NCI-H526 (cell line): ENCODE measurements at regions not wholly inside any gene's neighbourhood (a gene's known extent, or its start where the extent isn't known, plus 50 kb on each side); places are given as distances from the start of the nearest gene placed in this dataset.
A peak's percentile ranks its signal among the peaks of the same experiment; 100 is the strongest.

Experiments
- DNase-seq, 2 experiments: peaks; one replicate each; lab custom pipeline; 2025; lab: John Stamatoyannopoulos, UW

GRCh38 chr3:144375088-144375487, 403.5 kb downstream of the DIPK2A start:
- no peak for DNase-seq

GRCh38 chr3:144380849-144381248, 409.2 kb downstream of the DIPK2A start:
- DNase-seq: no peak

DNA sequence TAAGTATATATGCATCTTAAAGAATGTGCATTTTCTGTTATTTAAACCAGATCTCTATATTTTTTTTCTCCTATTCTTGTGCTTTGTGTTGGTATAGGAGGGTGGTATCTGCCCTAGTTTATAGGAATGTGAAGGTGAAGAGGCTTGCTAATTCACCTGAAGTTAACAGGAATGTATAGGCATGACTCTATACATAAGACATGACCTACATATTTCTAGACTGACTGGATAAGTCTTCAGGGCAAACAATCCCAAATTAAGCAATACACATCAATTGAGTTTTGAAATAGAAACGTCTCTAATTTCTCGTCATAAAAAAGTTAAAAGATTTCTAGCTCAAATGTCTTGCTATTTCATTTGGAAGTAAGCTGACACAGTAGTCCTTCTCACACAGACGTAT, 410.0 kb downstream of the DIPK2A start:
- no peak for DNase-seq

DNA sequence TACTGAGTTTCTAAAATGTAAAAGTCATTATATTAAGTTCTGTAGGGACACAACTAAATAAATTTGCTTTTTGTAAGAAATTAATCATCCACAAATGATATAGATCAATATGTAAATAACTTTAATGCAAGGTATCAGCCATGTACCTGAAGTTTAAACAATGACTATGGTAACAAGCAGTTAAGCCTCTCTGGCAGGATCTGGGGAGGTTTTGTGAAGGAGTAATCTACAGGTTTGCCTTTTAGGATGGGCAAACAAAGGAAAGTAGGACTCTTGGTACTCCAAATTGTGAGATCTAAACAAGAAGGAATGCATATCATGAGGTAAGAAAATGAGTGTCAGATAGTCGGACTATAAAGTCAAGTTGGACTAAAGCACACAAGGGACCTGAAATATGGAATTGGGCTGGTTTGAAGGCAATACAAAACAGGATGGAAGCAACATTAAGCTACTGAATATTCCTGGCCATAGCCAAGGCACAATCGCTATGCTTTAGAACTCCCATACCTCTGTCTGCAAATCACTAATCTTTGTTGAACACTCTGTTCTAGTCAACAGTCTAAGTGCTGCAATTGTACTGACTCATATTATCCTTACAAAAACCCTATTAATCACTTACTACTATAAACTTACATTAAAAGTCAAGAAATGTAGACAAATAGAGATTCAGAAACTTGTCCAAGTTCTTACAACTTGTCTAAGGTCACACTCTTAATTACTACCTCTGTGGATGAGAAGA, 412.8 kb downstream of the DIPK2A start:
- no peak for DNase-seq

DNA sequence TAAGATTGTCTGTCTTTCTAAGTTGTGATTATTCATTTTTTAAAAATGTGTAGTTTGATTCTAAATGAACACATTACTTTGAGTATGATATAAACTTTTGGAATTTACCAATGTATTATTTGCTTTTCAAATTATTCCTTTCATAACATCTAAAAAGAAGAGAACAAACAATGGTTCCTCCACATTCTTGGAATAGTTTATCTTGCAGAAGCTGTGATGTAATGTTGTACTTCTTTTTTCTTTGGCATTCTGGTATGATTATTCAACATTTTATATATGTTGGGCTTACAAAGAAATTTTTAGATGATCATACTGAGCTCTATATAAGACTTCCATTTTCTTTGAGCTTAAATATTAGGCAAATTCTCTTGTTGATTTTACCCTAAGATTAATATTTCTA, 419.2 kb downstream of the DIPK2A start:
- DNase-seq: no peak

GRCh38 chr3:144391236-144391635, 419.6 kb downstream of the DIPK2A start:
- no peak for DNase-seq

- no peak for DNase-seq
These were observed 422.4 kb downstream of the DIPK2A start for GRCh38 chr3:144394032-144394431.

DNA sequence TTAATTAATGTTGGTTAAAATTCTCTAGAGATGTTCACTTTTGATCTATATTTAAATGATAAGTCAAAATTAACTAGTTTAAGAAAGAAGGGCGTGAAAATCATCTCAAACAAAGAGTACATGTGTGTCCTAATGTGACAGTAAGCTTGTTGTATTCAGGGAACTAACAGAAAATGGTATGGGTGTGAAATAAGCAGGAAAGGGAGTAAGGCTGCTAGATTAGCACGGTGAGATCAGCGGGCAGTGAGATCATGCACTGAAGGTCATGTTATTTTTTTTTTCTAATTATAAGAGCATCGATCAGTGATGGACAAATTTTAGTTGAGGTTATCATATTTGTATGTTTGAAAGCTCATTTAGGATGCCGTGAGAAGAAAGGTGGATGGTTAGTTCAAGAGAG, 430.8 kb downstream of the DIPK2A start:
- DNase-seq: no peak

DNA sequence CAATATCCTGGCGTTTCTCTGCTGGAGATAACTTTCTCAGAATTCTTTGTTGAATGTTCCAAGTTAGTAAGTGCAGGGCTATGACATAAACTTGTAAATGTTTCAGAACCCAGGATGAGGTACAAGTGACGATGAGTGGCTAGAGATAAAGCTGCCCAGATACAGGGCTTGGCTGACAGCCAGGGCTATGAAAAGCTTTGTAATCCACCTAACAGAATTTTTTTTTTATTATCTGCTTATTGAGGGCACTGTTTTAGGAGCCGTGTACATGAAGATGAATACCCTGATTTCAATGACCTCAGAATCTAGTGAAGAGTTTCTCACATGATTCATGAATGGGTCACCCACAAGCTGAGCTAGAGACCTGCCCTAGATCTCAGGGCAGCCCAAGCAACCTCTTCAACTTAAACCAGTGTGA, 431.4 kb downstream of the DIPK2A start:
- DNase-seq: no peak

DNA sequence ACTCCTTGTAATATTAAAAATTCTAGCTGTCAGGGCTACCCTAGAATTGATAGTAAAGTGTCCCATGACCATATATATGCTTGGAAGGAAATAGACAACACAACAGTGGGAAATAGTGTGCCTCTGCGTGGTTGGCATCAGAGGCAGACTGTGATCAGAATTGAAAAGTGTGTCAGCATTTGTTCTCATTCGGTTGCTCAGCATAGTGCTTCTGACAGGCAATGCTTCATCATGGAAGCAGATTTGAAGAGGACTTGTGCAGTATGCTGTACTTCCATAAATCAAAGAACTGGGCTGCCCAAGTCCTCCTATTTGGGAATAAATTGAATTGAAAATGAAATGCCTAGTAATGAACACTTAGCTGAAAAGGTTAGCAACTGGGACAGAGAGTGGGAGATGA, 435.7 kb downstream of the DIPK2A start:
- no peak for DNase-seq

DNA sequence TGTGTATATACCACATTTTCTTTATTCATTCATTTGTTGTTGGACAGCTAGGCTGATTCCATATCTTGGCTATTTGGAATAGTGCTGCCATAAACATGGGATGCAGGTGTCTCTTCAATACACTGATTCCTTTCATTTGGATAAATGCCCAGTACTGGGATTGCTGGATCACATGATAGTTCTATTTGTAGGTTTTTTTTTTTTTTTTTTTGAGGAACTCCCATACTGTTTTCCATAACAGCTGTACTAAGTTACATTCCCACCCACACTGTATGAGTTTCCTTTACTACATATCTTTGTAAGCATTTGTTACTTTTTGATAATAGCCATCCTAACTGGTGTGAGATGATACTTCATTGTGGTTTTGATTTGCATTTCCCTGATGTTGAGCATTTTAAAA, 437.7 kb downstream of the DIPK2A start:
- DNase-seq: peak in 1 of 2 experiments; percentile 39

- DNase-seq: no peak
These were observed 441.4 kb downstream of the DIPK2A start for GRCh38 chr3:144413068-144413467.

GRCh38 chr3:144415492-144415891, 443.9 kb downstream of the DIPK2A start:
- DNase-seq: no peak

DNA sequence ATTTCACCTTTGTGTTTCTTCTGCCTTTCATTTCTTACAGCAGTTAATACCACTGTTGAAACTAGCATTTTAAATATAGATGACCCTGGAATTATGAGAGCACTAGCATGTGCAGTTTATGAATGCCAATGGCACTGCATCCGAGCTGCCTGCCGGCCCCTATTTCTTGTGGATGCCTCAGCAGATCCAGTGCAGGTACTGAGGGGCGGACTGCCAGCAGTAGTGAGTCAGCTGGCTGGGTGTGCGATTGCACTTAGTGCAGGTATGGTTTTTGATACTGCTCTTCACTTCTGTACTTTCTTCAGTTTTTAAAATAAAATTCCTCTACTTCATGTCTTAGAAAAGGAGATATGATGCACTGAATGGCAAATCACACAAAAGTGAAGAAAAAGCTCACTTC, 453.0 kb downstream of the DIPK2A start:
- no peak for DNase-seq

DNA sequence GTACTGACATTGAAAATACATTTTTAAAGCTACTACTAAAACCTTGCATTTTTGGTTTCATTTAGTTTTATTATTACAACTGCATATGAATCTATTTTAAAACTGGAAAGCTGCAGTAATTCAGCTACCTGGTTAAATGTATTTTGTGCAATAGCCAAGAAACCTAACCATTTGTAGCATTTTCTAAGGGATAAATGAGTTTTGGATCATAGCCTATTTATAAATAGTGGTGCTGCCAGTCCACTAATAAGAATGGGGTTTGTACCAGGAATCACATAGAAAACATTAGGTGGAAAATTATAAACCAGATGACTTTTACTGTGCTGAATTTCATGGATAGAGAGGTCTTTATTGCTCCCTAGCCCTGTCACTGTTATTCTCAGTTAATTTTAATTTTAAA, 454.7 kb downstream of the DIPK2A start:
- no peak for DNase-seq

GRCh38 chr3:144426967-144427366, 455.3 kb downstream of the DIPK2A start:
- no peak for DNase-seq

DNA sequence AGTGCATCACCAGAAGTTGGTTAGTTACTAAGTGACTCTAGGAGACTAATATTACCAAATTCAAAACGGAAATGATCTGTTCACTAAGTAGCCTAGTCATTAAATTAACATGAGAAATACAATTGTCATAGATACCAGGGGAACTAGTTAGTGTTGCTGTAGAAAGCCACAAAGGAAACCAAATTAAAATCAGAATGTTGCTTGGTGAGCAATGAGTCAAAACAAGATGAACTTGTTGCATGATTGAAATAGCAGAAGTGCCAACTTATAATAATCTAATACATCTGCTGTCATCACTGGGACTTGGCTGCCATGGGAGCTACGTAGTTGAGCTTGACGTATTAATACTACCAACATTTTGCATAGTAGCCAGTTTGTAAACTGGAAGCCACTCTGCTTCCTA, 458.1 kb downstream of the DIPK2A start:
- no peak for DNase-seq

GRCh38 chr3:144431134-144431533, 459.5 kb downstream of the DIPK2A start:
- DNase-seq: no peak

GRCh38 chr3:144433006-144433405, 461.4 kb downstream of the DIPK2A start:
- DNase-seq: no peak

- no peak for DNase-seq
These were observed 466.4 kb downstream of the DIPK2A start for GRCh38 chr3:144437989-144438388.

DNA sequence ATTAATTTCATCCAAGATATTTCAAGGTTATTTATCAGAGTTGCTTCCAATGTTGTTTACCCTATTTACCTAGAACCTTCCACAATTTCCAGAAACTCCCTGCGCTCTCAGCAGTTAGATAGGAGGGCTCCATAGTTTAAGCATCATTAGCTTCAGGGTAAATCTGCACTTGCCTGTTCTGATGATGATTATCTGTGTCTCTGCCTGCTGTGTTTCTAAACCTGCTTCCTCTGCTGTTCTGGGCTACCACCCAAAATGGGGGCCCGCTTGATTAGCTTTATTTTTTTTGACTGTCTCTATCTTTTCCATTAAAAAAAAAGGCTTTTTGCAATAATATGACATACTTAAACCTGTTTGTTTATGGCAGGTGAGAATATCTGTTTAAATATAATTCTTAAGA, 472.4 kb downstream of the DIPK2A start:
- DNase-seq: no peak

GRCh38 chr3:144444546-144444945, 472.9 kb downstream of the DIPK2A start:
- no peak for DNase-seq

GRCh38 chr3:144455841-144456440, 484.3 kb downstream of the DIPK2A start:
- no peak for DNase-seq

DNA sequence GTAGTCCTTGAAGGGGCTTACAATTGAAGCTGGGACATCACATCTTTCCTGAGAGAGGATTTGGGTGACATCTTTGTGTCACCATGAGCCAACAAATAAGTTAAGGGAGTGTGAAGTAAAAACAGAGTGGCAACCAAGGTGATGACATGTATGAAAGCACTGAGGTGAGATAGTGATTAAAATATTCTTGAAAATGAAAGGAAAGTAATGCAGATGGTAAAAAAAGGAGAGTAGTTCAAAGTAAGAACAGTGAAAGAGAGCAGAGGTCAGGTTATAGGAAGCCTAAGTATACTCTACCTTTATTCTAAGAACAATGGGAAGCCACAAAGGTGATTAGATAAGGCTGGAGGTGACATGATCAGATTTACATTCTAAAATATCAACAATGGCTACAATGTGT, 486.1 kb downstream of the DIPK2A start:
- no peak for DNase-seq
